HG03159 (cell line): ENCODE measurements at regions not wholly inside any gene's neighbourhood (a gene's known extent, or its start where the extent isn't known, plus 50 kb on each side); places are given as distances from the start of the nearest gene placed in this dataset.
"Not testable (repeated sequence)": the region's sequence is repeated elsewhere in the genome, so short reads cannot be mapped to it uniquely, and the experiment has no call there.

Source experiments
- ATAC-seq: cut with Tn5 transposase; IDR thresholded peaks from one replicate; pipeline ENCODE4 v1.9.1; 2021; ENCODE audit warnings: mild to moderate bottlenecking, moderate library complexity; ENCODE audit not compliant: unreplicated experiment

GRCh38 chr5:154593071-154593470, 115.0 kb upstream of the HAND1 start:
- no peak for ATAC-seq

DNA sequence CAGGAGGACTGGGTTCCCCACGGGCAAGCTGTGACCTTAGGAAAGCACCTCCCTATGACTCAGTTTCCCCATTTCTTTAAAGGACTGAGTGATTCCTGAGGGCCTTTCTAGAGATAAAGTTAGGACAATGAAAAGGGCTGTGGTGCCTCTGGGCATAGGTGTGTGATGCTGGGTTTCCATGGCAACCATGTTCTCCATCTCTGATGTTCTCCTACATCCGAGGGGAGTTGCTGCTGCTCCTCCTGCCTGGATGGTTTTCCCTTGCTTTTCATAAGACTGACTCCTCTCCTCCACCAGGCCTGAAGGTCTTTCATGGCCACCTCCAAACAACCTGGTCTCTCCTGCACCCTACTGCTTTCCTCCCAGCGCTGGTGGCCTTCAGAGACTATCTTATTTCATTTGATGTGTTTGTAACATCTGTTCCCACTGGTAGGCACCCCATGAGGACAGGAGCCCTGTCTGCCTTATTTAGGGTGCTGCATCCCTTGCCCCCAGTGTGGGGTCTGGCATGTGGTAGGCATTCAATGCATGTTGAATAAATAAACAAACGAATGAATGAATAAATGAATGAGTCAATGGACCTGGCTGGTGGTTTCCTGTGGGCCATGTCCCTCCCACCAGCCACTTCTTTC, 112.2 kb upstream of the HAND1 start:
- no peak for ATAC-seq

- no peak for ATAC-seq
These were observed 111.5 kb upstream of the HAND1 start for GRCh38 chr5:154589511-154589910.

DNA sequence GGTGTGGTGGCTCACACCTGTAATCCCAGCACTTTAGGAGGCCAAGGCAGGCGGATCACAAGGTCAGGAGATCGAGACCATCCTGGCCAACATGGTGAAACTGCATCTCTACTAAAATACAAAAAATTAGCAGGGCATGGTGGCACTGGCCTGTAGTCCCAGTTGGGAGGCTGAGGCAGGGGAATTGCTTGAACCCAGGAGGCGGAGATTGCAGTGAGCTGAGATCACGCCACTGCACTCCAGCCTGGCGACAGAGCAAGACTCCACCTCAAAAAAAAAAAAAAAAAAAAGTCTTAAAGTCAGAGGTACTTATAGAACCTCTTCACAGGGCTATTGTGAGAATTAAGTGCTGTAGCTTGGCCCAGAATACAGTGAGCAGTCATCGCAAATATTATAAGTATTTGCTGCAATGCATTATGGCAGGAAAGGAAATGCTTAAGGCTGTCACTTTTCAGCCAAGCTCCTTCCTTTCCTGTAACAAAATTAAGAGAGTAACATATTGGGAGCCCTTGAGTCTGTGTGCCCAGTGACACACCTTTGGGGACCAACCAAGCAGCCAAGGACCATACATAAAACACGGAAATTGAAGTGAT, 110.9 kb upstream of the HAND1 start:
- ATAC-seq, result not testable (repeated sequence)

- no peak for ATAC-seq
These were observed 110.2 kb upstream of the HAND1 start for GRCh38 chr5:154588091-154588774.

DNA sequence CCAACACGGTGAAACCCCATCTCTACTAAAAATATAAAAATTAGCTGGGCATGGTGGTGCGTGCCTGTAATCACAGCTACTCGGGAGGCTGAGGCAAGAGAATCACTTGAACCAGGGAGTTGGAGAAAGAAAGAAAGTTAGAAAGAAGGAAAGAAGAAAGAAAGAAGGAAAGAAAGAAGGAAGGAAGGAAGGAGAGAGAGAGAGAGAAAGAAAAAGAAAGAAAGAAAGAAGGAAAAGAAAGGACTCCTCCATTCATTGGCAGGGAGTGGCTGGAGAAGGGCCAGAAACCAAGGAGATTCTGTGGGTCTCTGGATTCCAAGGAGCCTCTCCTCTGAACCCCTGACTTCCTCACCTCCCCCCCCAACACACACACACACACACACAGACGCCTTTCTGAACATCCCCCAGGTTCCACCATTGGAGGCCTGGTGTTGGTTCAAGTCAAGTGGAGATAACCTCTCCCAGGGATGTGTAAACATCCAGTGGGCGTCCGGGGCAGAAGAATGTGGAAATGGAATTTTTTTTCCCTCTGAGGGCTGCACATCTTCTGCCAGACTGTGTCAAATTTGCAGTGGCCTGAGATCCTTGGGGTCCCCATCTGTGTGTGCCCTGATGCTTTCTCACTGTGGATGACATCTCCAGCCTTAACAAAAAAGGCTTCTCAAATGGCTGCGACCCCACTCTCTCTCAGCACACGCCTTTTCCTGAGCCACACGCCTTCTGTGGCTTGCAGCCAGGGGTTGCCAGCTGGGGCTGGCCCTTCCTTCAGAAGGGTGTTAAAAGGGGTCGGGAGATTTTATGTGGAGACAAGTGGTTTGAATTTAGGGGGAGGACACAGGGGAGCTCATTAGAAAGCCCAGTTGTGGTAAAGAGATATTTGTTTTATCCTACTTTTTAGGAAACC, 109.3 kb upstream of the HAND1 start:
- ATAC-seq, result no peak

- no peak for ATAC-seq
These were observed 105.7 kb upstream of the HAND1 start for GRCh38 chr5:154583671-154584177.

DNA sequence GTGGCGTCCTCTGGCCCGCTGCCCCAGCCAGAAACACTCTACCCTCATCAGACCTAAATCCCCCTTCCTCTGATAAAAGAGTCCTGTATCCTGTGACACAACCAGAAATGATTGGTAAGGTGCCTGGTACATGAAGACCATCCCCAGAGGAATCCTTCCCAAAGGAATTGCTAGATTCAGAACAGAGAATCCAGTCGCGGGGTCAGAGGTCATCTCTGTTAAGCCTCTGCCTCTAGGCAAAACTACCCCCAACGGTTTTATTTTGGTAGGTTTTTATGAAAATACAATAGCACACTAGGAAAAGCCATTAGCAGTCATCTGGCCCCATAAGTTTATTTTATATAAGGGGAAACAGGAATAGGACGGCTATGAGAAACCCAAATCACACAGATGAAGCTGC, 102.4 kb upstream of the HAND1 start:
- ATAC-seq, result no peak

DNA sequence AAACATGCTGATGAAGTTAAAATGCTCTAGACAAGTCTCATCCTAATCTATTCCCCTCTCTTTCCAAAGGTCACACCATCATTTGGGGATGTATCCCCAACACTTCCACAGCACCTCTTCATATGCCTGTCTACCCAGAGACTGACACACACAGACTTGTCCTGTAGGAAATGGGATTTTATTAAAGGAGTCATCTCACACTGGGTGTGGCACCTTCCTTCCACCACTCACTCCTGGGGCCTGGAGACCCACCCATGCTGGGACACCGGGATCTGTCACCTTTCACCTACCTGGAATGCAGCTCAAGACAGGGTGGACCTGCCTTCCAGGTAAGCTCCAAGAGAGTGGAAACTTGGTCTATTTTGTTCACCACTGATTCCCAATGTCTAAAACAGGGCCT, 99.4 kb upstream of the HAND1 start:
- no peak for ATAC-seq

DNA sequence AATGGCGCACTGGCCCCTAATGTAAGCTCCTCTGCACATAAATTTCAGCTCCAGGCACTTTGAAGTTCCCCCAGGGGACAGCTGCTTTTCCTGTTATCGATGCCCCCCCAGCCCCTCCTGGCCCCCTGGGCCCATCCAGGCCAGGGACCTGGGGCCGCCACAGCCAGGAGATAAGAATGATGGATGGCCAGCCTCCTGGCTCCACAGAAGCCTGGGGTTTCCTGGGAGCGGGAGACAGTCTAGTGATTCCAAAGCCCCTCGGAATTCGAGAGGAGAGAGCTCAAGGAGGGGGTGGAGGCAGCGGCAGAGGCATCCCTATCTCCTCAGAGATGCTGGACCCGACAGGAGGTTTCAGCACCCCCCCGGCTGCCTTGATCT, 98.4 kb upstream of the HAND1 start:
- ATAC-seq, result no peak

GRCh38 chr5:154575546-154576428, 97.8 kb upstream of the HAND1 start:
- peak; percentile 93 for ATAC-seq

DNA sequence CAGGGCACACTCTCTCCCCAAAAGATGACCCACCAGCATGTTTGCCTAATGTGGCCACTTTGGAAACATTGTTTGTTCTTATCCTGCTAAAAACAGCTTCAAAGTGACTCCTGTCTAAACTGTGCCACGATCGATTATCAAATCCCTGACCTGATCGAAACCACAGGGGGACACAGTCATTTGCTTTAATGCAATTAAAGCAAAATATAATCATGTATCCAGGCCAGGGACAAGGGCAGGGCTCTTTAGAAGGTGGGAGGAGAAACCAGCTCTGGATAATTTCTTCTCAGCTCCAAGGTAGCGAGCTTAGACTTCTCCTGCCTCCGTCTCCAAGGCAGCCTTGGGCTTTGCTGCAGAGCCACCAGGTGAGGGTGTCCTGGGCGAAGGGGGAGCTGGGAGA, 95.0 kb upstream of the HAND1 start:
- no peak for ATAC-seq

DNA sequence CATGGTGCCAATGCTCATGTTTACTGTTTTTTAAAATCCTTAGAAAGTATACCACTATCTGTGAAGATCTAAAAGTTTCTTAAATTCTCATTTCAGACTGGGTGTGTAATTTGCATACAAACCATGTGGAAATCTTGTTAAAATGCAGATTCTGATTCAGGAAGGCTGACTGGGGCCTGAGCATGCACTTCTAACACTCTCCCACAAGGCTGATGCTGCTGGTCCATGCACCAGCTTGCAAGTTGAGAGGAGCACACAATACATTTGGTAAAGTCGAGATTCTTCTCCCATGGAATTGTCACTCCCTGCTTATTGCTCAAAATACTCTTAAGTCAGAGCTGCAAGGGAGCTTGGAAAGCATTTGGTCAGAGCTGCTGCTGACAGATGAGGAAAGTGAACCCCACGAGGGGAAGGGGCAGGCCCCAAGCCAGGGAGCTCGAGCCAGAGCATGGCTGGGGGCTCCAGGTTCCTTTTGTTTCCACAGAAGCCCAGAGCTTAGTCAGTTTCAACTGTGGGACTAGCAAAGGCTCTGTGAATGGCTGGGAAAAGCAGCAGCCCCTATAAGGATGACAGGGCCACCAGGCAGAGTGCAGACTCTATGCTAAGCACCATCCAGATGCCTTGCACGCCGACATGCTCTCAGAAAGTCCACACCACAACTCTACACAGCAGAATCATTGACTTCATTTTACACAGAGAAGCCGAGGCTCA, 93.5 kb upstream of the HAND1 start:
- no peak for ATAC-seq

- no peak for ATAC-seq
These were observed 92.7 kb upstream of the HAND1 start for GRCh38 chr5:154570572-154571324.

GRCh38 chr5:154568589-154568988, 90.6 kb upstream of the HAND1 start:
- no peak for ATAC-seq

- no peak for ATAC-seq
These were observed 89.1 kb upstream of the HAND1 start for GRCh38 chr5:154567155-154567554.

DNA sequence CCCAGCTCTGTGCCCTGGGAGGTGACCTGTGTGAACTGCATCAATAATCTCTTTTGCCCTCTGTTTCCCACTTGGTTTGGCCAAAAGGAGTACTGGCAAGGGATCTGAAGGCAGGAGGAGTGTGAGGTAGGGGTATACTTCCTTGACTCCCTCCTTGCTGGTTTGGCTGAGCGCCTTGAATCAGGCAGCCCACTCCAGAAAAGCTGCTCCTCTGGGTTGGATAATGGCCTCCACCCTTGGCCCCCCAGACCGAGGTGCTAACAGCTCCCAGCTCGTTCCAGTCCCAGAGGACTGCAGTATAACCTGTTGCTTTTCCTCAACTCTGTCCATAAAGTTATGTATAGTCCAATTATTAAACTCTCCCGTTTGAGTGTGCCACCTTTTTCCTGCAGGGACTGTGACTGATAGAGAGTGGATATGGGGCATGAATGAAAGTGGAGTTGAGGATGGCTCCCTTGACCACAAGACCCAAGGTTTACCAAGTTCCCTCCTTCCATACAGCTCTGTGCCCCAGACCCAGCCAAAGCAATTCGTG, 88.2 kb upstream of the HAND1 start:
- ATAC-seq, result no peak

DNA sequence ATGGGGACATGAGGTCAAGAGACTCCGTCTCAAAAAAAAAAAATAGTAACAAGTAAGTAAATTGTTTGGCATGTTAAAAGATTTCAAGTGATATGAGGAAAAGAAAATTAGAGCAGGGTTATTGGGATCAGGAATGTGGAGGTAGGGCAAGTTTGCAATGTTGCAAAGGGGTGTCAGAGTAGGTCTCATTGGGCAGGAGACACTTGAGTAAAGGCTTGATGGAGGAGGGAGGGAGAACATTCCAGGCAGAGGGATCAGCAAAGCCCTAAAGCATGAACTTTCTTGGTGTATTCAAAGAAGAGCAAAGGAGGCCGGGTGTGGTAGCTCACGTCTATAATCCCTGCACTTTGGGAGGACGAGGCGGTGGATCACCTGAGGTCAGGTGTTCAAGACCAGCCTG, 87.1 kb upstream of the HAND1 start:
- no peak for ATAC-seq
